COR-L47 (cell line): ENCODE measurements at regions not wholly inside any gene's neighbourhood (a gene's known extent, or its start where the extent isn't known, plus 50 kb on each side); places are given as distances from the start of the nearest gene placed in this dataset.

Experiments used
- DNase-seq: peaks from one replicate; lab custom pipeline; 2025; lab: John Stamatoyannopoulos, UW

DNA sequence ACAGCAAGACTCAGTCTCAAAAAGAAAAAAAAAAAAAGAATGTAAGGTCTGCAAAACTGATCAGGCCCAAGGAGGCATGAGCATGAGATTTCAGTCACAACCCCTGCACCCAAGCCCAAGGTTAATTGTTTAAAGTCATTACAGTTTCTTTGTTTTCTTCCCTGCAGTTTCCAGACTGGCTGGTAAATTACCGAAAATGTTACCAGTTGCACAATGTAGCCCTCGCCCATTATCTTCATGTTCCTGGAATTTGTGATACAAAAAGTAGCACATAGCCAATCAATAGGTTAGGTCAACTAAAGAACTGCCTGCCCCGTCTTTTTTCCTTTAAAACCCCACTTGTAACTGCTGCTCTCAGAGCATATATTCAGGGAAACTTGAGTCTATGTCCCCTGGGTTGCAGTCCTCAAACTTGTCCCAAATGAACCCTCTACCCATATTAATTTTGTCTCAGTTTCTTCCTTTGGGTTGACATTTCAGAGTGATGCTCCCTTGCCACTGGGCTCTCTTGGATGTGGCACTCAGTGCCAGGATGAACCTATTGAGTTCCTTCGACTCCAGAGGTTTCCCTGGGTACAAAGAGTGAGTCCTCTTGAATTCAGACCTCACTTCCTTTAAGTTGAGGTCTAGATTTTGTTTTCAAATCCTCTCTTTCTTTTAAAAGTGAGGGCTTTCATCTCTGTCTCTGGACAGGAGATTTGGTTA lies 216.2 kb upstream of the HS6ST1 start:
- DNase-seq = no peak

DNA sequence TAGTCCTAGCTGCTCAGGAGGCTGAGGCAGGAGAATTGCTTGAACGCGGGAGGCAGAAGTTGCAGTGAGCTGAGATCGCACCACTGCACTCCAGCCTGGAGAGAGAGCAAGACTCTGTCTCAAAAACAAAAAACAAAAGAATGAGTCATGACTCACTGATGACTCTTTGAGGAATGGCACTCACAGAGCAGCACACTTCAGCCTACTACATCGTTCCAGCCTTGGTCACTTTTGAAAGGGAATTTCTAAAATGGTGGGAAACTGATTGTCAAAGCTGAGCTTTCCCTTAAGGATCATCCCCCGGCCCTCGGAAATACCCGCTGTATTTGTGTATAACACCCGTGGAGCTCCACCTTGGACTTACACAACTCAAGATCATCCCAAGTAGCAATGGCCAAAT lies 217.3 kb upstream of the HS6ST1 start:
- DNase-seq = no peak

DNA sequence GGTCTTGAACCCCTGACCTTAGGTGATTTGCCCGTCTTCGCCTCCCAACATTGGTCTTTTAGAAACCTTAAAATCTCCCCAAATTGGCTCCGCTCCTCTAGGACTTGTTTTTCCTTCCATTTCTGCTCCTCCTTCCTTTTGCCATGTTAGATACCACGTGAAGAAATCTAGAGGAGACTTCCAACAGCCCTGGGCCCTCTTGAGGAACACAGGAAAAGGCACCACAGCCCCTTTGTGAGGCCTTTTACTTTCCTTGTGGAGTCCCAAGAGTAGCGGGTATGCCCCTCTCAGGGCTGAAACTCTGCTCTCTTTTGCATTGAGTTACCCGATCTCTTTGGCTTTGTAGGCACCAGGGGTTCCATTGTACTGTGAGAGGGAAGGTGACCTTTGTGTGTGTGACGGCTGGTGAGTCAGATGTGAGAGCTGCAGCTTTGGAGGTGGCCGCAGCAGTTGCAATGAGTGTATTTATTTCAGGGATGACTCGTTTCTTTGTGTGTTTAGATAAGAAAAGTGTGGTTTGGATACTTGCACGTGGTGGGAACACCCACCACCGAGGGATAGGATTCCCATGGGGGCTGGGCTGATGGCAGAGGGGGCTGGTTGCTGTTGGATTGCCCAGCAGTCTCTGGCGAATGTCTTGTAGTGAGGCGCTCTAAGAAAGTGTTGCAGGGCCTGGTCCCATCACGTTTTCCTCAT lies 218.4 kb upstream of the HS6ST1 start:
- no peak for DNase-seq

DNA sequence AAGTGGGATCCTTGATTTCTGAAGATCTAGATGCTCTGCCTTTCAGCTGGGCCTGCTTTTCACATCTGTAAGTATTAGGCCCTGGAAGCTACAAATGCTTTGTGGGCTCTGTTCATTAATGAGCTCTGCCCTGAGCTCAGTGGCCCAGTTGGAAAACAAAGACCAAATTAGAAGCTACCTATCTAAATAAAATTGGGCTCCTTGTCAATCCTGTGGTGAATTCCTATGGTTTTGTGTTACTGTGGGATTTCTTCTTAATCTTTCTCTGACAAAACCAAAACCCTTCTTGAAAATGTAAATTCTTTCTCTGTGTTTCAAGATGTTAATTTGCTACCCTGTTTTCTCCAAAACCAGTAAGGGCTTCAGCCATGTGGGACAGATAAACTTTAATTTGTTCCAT lies 219.0 kb upstream of the HS6ST1 start:
- no peak for DNase-seq

DNA sequence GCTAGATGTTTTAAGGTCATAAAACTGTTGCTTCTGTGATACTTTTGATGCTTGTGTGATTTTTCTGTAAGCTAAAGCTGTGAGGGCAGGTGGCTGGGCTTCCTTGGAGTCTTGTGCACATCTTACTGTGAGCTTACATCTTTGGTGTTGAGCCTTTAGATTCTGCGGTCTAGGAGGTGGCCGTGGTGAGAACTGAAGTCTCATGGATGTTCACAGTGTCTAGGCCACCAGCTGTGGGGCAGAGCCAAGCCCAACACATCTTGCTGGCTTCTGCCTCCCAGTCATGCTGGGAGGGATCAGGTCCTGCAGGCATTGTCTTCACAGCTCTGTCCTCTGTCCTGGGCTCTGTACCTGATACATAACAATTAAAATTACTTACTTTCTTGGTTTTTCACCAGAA lies 219.7 kb upstream of the HS6ST1 start:
- DNase-seq = no peak

DNA sequence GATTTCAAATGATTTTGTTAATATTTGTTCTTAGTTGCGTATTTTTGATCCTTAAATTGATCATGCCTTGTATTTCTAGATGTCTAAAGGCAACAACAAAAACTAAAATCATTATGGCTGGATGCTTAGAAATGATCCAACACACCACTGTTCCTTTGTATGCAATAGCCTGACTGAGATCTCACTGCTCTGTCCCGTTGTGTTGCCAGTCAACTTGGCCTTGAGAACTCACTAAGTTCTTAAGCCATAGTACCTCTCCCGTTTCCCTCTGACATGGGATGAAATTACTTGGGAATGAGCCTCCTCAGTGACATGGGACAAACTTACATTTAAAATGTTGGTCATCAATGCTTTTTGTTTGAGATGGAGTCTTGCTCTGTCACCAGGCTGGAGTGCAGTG lies 222.0 kb upstream of the HS6ST1 start:
- DNase-seq = no peak

DNA sequence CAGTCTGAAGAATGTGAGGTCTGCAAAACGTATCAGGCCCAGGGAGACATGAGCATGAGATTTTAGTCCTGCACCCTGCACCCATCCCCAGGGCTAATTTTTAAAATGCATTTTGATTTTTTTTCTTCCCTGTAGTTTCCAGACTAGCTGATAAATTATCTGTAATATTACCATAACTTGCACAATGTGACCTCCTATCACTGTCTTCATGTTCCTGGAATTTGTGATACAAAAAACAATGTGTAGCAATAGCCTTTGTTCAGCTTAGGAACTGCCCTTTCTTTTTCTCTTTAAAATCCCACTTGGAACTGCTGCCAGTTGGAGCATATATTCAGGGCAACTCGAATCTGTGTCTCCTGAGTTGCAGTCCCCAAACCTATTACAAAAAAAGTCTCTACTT lies 222.8 kb upstream of the HS6ST1 start:
- DNase-seq = no peak

DNA sequence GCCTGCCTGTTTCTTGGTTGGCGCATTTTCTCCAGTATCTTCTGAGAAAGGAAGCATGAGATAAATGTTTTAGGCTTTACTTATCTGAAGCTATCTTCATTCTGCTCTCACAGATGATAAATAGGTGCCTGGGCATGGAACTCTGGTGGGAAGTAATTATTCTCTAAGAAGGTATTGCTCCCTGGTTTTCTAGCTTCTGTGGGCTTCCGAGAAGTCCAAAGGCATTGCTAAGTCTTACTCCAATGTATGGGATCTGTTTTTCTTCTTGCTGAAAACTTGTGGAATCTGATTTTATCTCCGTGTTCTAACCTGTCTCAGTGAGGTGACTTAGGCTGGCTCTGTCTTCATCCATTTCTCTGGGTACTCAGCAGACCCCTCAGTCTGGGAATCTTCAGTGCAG lies 224.4 kb upstream of the HS6ST1 start:
- DNase-seq = no peak

DNA sequence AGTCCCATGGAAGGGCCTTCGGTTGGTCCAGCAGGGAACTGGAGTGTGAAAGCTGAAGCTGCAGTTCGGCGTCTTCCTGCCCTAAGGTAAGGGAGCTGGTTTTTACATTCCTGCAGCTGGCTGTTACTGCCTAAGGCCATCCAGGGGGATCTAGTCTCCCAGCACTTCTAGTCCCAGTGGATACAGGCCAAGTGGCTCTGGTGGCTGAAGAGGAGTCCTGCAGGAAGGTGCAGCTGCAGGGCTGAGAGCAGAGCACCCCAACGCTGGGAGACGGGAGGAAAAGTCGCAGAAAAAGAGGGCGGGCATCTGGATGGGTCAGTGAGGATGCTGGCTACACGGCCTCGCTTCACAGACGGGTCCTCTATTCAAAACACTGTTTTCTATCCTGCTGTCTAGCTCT lies 225.0 kb upstream of the HS6ST1 start:
- DNase-seq = no peak

DNA sequence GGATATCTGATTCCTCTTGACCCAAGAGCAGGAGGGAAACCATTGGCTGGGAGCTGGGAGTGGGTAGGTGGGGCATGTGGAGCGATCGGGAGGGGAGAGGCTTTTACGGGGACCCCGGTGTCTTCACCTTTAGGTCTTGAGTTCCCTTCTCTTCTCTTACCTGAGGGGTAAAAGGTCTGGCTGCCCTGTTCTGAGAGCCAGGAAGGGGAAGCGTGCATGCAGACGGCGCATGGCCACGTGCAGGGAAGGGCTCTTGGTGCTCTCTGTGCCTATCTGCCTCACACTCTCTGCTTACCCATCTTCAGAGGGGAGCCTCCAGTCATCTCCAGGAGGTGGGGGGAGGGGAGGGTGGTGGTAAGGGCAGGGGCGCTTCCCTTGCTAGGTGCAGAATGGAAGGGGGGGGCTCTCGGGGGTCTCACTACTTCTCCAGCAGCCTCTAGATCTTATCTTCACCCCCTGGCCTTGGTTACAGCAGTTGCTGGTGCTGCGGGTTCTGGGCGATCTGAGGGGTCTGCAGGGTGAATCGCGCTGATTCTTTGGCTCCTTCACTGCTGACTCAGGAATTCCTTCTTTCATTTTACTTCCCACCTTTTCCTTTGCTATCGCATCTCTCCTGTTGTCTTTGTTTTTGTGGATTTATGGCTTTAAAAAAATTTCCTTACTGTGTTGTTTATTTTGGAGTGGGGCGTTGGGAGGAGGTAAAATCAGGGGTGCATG lies 225.8 kb upstream of the HS6ST1 start:
- DNase-seq = no peak

DNA sequence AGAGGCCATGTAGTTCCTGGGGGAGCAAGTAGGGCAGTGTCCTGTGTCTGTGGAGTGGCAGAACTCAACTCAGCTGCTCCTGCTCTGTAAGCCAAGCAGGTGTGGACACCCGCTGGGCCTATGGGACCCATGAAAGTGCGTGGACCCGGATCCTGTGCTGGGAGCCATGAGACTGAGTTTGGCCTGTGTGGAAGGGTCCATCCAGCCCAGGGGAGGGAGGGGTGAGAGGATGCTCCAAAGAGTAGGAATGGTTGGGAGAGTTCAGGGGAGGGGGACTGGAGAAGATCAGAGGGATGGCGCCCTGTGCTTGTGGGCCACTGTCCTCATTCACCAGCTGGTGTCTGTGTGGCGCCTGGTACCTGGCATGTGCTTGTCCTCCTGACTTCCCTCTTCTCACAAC lies 226.4 kb upstream of the HS6ST1 start:
- no peak for DNase-seq

DNA sequence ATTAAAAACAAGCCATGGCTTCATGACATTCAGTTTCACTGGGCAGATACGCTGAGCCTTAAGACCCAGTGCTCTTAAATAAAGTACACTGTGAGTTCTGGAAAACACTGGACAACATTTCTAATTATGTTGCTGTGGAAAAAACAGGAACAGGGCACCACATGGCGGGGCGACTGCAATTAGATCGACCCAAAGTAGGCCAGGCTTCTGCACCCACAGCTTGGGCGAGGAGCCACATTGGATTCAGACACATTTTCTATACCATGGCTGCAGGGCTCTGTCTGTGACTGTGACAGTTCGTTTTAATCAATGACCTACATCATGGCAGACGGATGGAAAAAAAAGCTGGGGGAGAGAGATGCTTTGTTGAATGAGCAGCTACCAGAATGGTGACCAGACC lies 227.2 kb upstream of the HS6ST1 start:
- DNase-seq = no peak

DNA sequence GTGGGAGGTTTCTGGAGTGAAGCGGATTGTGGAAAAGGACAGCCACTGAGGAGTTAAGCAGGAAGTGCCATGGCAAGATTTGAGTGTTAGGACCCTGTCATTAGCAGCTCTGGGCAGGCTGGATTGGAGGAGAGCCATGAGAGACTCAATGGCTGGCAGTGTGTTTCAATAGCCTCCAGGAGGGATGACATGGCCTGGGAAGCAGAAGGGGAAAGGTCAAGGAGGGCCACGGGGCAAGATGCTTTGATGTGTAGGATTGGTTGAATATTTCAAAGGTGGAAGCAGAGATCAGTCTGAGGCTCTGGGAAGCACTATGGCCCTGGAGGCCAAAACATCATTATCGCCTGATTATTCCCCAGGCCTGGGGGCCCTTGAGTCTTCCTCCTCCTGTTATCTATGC lies 229.0 kb upstream of the HS6ST1 start:
- DNase-seq = no peak

DNA sequence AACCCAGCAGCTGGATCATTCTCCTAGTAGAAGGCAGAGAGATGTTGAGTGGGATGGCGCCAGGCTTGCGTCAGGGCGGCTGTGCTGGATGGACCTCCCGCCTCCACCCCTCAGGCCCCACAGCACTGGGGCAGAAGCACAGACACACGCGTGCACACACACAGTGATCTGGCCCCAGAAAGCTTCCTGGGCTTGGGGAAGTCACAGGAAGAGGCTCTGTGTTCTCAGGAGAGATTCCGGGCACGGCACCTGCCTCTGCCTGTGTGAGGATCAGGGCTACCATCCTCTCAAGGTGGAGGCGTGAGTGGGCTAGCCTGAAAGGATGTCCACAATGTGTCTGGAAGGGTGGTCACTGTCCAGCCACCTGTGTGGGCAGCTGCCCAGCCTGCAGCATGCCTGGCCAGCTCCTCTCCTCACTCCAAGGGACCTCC lies 229.8 kb upstream of the HS6ST1 start:
- no peak for DNase-seq

DNA sequence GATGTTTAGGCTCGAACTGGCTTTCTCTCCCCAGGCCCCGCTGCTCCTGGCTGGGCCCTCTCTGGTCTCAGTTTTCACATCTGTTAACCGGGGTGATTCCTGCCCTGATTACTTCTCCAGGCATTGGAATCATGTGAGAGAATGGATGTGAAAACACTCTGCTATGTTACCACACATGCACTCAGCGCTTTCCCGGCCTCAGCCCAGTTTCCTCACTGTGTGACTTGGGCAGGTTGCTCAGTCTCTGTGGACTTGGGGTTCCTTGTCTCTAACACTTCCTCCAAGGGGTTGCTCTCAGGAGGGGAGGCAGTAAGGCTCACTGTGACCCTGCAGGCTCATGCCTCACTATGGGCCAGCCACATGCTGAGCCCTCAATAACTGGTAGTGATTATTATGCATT lies 230.4 kb upstream of the HS6ST1 start:
- DNase-seq = no peak

DNA sequence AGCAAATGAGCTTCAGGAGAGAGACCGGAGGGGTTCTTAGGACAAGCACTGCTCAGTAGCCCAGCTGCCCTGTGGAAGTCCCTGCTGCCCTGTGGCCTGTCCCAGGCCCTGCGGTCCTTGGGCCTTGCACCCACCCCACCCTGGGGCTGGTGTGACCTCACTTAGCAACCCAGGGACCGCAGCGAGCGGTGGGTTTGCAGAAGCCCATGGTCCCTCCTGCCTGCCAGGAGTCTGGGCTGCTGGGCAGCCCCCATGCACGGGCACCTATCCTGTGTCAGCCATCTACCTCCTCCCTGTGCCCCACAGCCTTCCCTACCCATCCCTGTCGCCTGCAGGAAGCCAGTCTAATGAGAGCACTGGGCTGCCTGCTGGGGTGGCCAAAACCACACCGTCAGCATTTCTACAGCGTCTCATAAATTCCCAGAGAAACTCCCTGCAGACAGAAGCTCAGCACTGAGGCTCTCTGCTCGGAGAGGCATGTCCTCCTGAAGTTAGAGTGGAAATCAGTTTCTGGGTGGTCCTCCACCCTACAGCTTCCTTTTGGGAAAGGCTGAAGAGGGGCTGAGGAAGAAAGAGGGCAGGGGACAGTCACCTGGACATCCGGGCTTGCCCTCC lies 231.1 kb upstream of the HS6ST1 start:
- DNase-seq = no peak

DNA sequence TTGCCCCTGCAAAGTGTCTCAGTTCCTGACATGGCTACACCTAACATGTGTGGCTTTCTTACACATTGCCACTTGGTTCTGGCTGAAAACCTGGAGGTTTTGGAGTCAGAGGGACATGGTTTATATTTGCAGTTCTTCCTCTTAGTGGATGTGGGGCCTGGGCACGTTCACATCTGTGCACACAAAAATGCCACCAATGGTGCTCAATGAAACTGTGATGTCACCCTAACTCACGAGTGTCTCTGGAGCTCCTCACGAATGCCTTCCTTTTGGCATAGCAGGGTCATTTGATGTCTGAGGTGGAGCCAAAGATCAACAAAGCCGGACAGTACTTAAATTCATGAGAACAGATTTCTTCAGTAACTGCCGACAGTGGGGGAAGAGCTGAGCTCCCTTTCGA lies 231.7 kb upstream of the HS6ST1 start:
- no peak for DNase-seq

DNA sequence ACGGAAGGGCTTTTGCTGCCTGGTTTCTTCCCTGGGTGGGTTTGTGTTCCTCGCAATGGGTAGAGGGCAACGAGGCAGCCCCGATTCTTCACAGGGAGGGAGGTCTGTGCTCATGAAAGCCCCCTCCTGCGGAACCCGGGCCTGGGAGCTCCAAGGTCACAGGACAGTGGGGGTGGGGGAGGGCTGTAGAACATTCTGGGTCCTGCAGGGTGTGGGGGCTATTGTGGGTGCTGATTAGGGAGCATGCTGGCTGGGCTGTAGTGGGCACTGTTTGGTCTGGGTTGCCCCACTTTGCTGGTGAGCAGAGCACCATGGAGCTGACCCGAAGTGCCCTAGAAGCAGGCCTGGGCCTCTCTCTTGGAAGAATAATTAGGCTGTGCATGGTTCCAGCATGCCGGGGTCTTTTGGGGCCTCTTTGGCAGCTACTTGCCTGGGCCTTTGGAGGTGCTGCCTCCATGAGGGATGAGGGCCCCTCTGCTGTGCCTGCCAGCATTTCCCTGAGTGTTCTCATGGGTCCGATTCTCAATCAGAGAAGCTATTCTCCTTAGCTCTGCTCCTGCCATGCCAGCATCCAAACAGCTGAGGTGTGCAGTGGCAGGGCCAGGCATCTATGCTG lies 232.2 kb upstream of the HS6ST1 start:
- no peak for DNase-seq

DNA sequence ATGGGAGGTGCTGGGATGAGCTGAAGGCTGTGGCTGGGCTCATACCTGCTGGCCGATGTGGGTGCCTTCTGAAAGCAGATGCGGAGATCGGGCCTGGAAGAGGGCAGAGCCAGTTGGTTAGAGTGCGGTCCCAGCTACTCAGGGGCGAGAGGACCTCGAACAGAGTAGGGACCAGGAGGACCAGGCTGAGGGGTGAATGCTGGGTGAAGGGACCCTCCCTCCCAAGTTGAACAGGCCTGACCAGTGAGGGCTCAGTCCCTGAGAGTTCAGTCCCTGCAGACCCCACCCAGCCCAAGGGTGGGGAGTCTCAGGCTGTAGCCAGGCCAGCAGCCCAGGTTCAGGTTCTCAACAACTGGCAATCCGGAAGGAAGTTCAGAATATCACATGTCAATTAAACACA lies 232.8 kb upstream of the HS6ST1 start:
- DNase-seq = no peak

DNA sequence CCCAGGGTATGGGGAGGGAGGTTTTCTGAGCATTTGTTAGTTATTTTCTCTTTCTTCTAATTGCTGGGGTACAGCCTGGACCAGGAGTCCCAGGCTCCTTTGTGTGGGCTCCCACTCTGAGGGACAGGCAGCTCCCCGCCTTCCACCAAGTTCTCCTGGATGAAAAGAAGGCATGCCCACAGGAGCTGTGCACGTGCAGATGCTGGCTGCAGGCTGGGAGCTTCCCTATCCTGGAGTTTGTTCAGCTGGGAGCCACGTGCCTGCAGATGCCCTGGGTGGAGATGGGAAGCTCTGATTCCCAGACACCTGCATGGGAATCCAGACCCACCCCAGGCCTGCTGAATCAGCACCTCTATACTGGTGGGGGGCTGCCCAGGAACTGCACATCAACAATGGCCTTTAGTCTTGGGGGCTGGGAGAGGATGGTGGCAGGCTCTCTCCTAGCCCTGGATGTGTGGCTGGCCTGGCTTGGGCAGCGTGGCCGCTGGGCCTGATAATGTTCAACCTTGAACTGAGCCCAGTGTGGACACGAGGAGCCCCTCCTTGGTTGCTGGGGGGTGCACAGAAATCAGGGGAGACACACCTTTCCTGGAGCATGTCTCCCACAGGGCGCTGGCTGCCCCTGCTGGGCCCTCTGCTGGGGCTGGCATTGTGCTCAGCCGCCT lies 233.6 kb upstream of the HS6ST1 start:
- DNase-seq = no peak

DNA sequence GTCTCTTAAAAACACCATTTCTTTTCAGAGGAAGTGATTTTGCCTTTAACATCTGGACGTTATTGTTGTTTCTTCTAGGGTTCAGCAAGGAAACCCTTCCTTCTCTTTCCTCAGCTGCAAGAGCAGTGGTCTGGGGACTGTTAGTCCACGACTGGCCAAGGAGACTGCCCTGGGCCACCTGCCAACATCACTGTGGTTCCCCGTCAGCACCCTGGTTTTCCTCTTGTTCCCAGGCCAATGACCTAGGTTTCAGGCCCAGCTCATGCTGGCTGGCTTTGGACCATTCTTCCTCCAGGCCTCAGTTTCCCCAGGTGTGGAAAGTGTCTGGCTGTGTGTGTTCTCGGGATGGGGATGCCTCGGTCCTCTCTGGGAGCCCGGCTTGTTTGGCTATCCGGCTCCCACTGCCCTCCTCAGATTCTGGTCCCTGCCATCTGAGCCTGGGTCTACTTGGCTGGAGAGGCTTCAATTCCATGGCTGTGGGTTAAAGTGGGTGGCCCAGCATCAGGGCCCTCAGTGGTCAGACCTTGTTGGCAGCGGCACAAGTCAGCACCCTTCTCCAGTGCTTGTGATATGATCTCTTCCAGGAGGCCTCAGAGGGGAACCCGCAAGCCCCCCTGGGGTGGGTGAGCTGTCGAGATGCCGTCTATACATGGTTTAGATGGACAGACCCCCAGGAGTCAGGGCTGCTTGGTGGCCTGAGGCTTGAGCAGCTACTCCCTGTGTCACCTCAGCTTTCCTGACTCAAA lies 234.3 kb upstream of the HS6ST1 start:
- DNase-seq = no peak
